ENCODE measurements at regions not wholly inside any gene's neighbourhood (a gene's known extent, or its start where the extent isn't known, plus 50 kb on each side); places are given as distances from the start of the nearest gene placed in this dataset.

DNA sequence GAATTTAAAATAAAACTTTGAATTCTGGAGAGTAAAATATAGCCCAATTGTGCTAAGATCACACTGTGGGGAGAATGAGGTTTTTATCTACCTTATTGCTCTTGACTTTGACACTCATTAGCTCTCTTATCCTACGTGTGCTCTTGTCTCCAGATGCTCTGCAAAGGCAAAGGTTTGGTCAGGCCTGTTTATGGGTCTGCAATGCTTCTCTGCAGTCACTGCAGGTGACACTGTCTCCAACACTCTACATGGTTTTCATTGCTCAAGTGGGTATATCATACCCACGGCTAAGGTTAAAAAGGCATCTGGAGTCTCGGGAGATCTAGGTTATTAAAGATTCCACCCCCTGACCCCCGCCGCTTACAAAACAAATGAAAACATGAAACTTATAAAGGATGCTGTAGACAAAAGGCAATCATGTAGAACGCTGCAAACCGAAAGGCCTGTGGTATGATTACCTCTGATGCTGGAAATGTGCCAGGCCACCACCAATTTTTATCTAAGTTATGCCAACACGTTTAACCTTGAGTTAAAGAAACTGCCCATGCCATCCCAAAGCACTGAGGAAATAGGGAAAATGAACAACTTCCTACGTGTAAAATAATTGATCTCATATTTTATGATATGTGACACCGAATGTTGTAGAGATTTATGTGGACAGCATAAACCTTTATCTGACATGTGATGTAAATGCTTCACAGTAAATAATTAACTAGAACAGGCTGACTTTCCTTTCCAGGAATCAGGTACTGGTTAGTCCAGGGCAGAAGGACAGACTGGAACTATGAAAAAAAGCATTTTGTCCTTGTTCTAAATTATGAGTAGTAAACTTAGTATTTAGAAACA lies 238.2 kb upstream of the NOX3 start (continued):
- no peak for TF ChIP-seq ZNF462 (CRISPR knock-in tag; IDR thresholded peaks at IDR 0.05)
- TF ChIP-seq, protein P1, sequence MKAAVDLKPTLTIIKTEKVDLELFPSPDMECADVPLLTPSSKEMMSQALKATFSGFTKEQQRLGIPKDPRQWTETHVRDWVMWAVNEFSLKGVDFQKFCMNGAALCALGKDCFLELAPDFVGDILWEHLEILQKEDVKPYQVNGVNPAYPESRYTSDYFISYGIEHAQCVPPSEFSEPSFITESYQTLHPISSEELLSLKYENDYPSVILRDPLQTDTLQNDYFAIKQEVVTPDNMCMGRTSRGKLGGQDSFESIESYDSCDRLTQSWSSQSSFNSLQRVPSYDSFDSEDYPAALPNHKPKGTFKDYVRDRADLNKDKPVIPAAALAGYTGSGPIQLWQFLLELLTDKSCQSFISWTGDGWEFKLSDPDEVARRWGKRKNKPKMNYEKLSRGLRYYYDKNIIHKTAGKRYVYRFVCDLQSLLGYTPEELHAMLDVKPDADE (IDR thresholded peaks at IDR 0.05) = no peak

DNA sequence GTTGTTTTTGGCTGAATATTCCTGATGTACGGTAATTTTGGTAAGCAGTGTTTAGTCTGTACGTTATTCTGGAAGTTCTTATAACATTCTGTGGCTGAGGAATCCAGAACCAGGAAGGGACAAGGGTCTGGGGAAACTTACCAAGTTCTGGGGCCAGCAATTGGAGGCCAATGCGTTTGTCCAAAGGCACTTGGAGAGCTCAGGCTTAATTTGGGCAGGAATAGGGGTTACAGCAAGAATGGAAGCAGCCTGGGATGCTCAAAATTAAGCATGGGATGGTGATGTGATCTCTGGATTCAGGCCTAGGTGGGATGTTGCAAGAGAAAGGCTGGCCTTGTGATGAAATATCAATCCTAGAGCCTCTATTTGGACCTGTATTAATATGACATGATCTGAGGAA lies 235.2 kb upstream of the NOX3 start:
- Histone ChIP-seq H3K27ac (ENCODE audit: low read depth) (no peak overlapping the region), H3K79me2 (replicated peaks; ENCODE audit: insufficient read depth) (no peaks in the 10 kb centered on the region), H3K4me3 (no peak overlapping the region), H2AFZ (no peak overlapping the region), H3K9me2 (ENCODE audit: insufficient read depth) (0 out of 2 replicates have a peak, but pooled peaks cover 6% of the 10 kb centered on the region), H3K27me3 (ENCODE audit: insufficient read depth) (no peaks in the 10 kb centered on the region), H3K4me2 (no peak overlapping the region), H3K4me1 (ENCODE audit: insufficient read depth) (no peaks in the 10 kb centered on the region), H3K36me3 (ENCODE audit: insufficient read depth) (no peaks in the 10 kb centered on the region), H4K20me1 (replicated peaks; ENCODE audit: insufficient read depth) (no peaks in the 10 kb centered on the region), H3F3A (replicated peaks; ENCODE audit: low read depth) (no peaks in the 10 kb centered on the region)
- TF ChIP-seq, protein P1 (IDR thresholded peaks at IDR 0.05) = no peak
- TF ChIP-seq ZNF114 (CRISPR knock-in tag; IDR thresholded peaks at IDR 0.05) (no peak), EZH2 (IDR thresholded peaks at IDR 0.05; ENCODE audit: low read depth, unreplicated experiment) (no peak), JUNB (IDR thresholded peaks at IDR 0.05; ENCODE audit: unreplicated experiment) (no peak), CREB1 (CRISPR knock-in tag; IDR thresholded peaks at IDR 0.05; ENCODE audit: low read depth) (no peak)
- H3K27me3 Mint-ChIP-seq (ENCODE audit: insufficient read depth, low read depth, poor library complexity) = no peaks in the 10 kb centered on the region
- H3K4me3 Mint-ChIP-seq = no peak overlapping the region
- no peak overlapping the region for H3K27ac Mint-ChIP-seq
- DNase-seq (ENCODE audit: low spot score) = no peak
- H3K9me3 Mint-ChIP-seq = no peaks in the 10 kb centered on the region
- ATAC-seq = no peak
- H3K4me1 Mint-ChIP-seq = no peaks in the 10 kb centered on the region
- H3K36me3 Mint-ChIP-seq (ENCODE audit: low read depth) = no peaks in the 10 kb centered on the region

Data from GM23338 (cell line).